Gastroesophageal sphincter (tissue), 3 donors: ENCODE measurements at regions not wholly inside any gene's neighbourhood (a gene's known extent, or its start where the extent isn't known, plus 50 kb on each side); places are given as distances from the start of the nearest gene placed in this dataset.

ENCODE experiments used
- CTCF ChIP-seq, 4 experiments: fragments of 200-600 bp in 2 of 4; fragments of 450-650 bp in 2 of 4; sonication (generic) in 1 of 4; IDR thresholded peaks; one replicate each; pipeline ENCODE4 v1.5.1; 2017 to 2019; ENCODE audit warnings: antibody characterized with exemption in 4 of 4, mild to moderate bottlenecking in 2 of 4, moderate library complexity in 2 of 4
- EP300 ChIP-seq: sonication (generic); formaldehyde crosslinking; IDR thresholded peaks from one replicate; pipeline ENCODE4 v1.6.1; 2017; ENCODE audit warnings: antibody characterized with exemption, mild to moderate bottlenecking
- POLR2A ChIP-seq, 2 donors: fragments of 450-650 bp; IDR thresholded peaks; one replicate each; pipeline ENCODE4 v1.6.1; 2017; ENCODE audit warnings: antibody characterized with exemption in 2 of 2, mild to moderate bottlenecking in 2 of 2, moderate library complexity in 1 of 2

DNA sequence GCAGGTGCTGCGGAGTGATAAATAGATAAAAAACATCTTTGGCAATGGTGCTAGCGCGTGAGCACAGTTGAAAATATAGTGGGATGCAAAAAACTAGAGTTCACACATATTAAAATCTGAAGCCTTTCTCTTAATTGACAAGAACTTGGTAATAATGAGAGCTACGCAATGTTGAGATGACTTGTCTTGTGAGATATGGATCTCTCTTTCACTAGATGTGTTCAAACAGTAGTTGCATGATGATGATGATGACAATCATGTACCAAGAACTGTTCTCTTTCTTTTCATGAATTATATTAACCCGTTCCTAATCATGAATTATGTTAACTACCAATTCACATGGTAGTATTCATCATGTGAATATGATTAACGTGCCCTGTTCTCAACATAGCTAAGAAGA lies 81.1 kb downstream of the DYNAP start:
- no peak for TF ChIP-seq CTCF (IDR thresholded peaks at IDR 0.05)
- TF ChIP-seq EP300, result no peak
- no peak for TF ChIP-seq POLR2A (IDR thresholded peaks at IDR 0.05)
